KBM-7 (cell line): ENCODE measurements at regions not wholly inside any gene's neighbourhood (a gene's known extent, or its start where the extent isn't known, plus 50 kb on each side); places are given as distances from the start of the nearest gene placed in this dataset.
"Not testable (repeated sequence)": the region's sequence is repeated elsewhere in the genome, so short reads cannot be mapped to it uniquely, and the experiment has no call there.

Experiments
- DNase-seq: peaks from one replicate; pipeline ENCODE4 v3.0.0-alpha.2; 2015
- in situ Hi-C: fragments of 300-500 bp; cut with MboI; formaldehyde crosslinking; loops from 2 replicates; pipeline ENCODE4 v1.14.3; 2020; ENCODE audit warnings: low sequenced_read_pairs, low pct_unique_long_range_greater_than_20kb, mixed read lengths

DNA sequence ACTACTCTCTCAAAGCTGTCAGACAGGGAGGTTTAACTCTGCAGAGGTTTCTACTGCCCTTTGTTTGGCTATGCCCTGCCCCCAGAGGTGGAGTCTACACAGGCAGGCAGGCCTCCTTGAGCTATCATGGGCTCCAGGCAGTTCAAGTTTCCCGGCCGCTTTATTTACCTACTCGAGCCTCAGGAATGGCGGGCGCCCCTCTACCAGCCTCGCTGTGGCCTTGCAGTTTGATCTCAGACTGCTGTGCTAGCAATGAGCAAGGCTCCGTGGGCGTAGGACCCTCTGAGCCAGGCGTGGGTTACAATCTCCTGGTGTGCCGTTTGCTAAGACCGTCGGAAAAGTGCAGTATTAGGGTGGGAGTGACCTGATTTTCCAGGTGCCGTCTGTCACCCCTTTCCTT is 124.3 kb downstream of the PTCHD1 start:
- in situ Hi-C loops, DNase-seq: not testable (repeated sequence)

DNA sequence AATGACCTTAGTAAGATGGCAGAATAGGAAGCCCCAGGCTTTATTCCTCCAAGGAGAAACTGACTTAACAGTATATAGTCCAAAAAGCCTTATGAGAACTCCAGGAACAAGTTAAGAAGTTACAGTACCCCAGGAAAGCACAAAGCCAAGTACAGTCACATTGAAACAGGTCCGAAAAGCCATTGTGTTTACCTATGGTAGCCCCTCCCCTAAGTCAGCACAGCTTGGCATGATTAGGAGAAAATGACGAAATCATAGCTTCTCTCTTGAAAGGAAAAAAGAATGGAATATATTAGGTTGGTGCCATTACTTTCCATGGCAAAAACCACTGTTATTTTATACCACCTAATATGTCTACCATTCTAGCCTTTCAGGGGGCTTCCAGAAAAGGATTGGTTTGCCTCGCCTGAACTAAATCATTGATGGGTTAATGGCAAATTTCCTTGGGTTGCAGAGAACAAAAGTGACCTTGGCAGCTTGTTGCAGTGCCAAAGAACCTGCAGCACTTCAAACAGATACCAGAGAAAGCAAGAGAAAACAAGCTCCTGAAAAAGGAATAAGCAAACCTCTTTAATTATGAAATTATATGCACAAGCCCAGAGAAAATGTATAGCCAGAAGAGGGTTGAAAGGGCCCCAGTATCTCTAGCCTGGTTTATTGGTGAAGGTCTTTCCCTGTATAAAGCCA is 130.6 kb downstream of the PTCHD1 start:
- no peak for DNase-seq
- in situ Hi-C loops: no loop called here

DNA sequence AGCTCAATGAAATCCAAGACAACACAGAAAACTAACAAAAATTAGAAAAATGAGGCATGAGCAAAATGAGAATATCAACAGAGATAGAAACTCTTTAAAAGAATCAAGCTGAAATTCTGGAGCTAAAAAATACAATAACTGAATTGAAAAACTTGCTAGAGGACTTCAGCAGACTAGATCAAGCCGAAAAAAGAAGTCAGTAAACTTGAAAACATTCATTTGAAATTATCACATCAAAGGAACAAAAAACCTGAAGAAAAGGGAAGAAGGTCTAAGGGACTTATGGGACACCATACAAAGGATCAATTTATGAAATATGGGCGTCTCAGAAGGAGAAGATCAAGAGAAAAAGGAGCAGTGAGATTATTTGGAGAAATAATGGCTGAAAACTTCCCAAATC is 131.3 kb downstream of the PTCHD1 start:
- in situ Hi-C loops: no loop called here
- DNase-seq: no peak

DNA sequence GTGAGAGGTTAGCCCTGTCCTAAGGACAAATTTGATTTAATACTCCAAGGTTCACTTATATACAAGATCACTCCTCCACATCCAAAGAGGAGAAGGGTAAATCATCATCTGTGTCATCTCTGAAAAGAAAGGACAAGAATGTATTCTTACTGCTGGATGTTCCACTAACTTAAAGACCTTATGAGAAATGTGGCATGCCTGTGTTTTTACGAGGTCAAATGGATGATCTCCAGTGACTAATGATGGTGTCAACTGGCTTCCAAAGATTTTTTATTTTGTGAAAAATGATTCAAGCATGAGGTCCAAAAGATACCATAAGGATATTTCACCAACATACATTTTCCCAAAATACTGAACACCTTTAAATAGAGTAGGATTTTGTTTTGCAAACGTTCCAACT is 143.4 kb downstream of the PTCHD1 start:
- no peak for DNase-seq
- in situ Hi-C loops: no loop called here

DNA sequence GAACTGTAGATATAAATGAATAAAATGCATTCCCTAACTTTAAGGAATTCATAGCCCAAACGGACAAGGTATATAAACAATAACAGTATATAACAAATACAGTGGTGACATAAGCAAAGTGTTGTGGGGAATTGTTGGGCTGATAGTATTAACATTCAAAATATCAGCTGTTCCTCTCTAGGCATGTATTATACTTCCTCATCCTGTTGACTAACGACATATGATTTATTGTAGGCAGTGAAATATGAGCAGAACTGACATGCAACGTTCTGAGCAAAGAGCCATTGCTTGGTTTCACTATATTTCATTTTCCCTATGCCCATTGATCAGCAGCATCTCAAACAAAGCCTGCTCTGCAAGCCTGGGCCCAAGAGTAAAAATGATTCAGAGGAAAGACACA is 143.9 kb downstream of the PTCHD1 start:
- in situ Hi-C loops: no loop called here
- no peak for DNase-seq

DNA sequence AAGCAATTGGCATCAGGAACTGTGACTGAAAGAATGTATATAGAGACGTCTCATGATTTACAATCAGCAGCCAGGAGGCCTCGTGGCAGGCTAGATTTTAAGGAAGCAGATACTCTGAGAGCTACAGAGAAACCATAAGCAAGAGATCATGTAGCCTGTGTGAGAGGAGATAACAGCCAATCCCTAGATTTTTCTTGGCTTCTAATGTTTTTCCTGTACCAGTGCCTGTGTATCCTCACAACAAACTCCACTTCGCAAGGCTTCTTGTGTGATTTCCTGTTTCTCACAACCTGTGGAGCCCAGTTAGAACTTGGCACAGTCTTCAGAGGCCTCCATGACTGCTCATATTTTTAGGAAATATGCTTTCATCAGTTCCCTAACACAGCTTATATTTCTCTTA is 147.9 kb downstream of the PTCHD1 start:
- in situ Hi-C loops: no loop called here

DNA sequence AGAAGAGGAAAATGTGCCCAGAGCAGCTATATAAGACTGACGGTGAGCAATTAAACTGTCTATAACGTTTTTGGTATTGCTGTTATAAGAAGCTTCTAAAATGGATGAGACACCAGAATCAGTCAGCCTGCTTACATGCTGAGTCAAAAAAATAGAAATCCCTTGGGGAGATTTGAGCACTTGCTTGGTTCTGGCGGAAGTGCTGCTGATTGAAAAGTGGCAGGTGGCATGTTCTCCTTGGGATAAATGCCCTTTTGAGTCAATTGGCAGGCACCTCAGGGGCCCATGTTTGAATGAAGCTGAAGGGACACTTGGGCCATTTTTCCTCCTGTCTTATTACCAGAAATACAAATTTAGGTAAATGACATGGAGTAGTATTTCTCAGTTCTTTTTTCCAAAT is 148.7 kb downstream of the PTCHD1 start:
- DNase-seq: no peak
- in situ Hi-C loops: no loop called here

More for the DNA sequence above, 147.9 kb downstream of the PTCHD1 start:
- DNase-seq: no peak

DNA sequence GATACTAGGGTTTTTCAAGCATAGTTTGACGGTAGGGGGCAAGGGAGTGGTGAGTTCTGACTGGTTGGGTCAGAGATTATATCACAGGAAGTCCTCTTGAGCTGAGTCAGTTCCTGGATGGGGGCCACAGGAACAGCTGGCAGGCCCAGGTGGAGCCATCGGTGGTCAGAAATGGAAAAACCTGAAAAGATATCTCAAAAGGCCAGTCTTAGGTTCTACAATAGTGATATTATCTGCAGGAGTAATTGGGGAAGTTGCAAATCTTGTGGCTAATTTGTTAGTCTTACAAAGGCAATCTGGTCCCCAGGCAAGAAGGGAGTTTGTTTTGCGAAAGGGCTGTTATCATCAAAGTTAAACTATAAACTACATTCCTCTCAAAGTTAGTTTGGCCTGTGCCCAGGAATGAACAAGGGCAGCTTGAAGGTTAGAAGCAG is 159.3 kb downstream of the PTCHD1 start:
- DNase-seq: peak; percentile 59
- in situ Hi-C loops: no loop called here

DNA sequence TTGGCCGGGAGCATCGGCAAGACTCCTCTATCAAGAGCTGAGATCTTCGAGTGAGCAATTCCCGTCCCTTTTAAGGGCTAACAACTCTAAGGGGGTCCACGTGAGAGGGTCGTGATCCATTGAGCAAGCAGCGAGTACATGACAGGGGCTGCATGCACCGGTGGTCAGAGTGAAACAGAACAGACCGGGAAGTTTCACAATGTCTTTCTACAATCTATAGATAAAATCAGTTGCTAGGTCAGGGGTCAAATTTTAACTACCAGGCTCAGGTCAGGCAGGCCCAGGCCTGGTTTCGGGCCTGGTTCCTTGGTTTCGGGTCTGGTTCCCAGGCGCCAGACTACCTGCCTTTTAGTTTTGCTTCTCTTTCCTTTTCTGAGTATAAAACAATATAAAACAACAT is 160.1 kb downstream of the PTCHD1 start:
- in situ Hi-C loops: no loop called here
- DNase-seq: no peak

DNA sequence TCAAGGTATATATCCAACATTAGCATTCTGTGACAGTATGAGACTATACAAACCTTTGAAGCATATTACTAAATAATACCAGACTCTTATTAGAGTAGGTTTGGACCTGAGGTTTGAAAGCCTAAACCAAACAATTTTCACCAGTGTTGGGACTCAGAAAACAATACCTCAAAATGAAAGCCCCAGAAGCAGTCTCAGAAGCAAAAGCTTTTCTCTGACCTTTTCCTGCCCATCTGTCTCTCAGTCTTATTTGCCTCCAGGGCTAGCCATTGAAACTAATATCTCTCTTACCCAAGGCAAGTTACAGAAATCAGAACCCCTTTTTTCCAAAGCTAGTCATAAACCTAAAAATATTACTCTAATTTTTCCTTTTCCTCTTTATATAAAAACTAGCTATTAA is 163.3 kb downstream of the PTCHD1 start:
- in situ Hi-C loops: no loop called here
- no peak for DNase-seq

DNA sequence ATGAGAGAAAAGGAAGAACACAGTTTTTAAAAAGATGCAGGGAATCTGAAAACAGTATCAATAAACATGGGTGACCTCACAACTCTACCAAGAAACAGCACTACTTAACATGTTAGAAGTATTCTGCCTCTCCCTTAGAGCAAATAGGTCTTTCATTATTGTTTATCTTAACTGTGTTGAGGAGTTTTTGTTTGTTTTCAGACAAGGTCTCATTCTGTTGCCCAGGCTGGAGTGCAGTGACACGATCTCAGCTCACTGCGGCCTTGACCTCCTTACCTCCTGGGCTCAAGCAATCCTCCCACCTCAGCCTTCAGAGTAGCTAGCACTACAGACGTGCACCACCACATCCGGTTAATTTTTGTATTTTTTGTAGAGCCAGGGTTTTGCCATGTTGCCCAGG is 165.3 kb upstream of the PRDX4 start:
- in situ Hi-C loops: no loop called here
- no peak for DNase-seq

DNA sequence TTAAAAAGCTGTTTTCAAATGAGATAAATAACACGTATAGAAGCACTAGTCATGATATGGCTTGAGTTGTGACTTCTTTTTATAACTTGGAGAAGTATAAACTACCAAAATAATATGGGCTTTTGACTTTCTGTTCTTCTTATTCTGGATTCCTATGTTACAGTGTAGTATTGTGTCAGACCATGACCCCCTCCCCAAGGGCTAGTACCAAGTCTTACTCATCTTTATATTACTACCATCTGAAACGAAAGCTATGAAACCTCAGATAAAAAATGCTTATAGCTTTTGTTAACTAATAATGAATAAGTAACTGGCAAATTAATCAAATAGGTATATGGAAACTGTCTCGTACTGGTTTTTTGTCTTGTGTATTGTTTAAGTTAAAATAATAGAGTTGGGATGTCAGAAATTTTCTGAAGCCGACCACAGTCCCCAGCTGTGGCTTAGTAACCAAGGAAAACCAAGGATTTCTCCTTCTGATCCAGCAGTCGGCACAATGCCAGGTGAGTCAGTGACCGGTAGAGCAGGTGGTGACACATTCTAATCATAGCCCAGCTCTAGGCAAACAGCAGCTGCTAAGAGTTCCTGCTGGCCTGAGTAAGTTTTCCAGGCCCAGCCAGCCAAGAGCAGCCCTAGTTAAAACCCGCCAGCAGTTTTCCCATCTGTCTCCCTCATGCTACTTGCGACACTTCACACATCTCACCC is 163.3 kb upstream of the PRDX4 start:
- in situ Hi-C loops: no loop called here
- no peak for DNase-seq

DNA sequence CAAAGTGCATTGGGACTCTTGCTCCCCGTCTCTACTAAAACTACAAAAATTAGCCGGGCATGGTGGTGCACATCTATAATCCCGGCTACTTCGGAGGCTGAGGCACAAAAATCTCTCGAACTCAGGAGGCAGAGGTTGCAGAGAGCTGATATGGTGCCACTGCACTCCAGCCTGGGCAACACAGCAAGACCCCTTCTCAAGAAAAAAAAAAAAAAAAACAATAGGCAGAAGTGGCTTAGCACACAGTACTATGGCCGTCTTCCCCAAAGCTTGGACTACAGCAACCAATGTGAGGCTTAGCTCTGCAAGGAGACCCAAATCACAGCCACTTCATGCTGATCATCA is 162.8 kb upstream of the PRDX4 start:
- no peak for DNase-seq
- in situ Hi-C loops: no loop called here

DNA sequence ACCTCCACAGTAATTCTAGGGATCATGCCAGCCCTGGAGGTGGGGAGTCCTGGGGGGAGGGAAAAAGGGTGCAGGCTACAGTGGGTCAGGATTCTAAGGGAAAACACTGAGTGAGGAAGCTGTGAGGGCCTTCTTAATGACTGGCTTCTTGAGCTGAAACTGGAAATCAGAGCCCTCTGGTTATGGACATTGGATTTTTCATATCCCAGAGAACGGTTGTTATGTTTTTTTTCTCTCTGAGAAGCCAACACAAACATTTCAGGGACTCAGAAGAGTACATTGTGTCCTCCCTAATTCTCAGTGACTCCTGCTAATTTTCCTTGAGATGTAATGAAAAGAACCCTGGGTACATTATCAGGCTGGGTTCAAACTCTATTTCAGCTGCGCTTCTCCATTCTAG is 162.4 kb upstream of the PRDX4 start:
- in situ Hi-C loops: no loop called here

DNA sequence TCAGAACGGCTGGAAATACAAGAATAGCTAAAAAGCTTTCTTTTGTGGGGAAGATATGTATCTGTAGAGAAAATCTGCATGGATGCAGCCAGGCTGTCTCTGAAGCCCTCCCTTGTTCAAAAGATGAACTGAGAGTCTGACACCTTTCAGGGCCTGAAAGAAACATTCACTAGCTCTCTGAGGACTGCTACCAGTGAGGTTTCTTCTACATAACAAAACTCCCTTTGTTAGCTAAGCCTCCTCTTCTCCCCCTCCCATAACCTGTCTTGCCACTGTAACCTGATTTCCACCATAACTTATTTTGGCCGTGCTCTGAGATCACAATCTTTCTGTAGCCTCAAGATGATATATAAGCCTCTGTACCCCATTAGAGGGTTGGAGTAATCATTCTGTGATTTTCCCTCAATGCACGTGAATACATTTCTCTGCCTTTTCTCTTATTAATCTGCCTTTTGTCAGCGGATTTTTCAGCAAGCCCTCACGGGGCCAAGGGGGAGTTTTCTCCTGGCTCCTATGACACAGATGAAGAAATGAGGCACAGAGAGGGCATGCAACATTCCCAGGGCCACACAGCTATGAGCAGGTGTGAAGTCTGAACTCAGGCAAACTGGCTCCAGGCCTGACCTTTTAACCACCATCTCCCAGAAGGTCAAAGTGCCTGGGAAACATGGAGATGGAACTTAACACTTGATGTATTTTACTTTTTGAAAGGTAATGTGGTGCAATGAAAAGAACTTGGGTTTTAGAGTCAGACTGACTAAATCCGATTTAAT is 161.6 kb upstream of the PRDX4 start:
- DNase-seq: no peak

More for the DNA sequence above, 162.4 kb upstream of the PRDX4 start:
- no peak for DNase-seq

DNA sequence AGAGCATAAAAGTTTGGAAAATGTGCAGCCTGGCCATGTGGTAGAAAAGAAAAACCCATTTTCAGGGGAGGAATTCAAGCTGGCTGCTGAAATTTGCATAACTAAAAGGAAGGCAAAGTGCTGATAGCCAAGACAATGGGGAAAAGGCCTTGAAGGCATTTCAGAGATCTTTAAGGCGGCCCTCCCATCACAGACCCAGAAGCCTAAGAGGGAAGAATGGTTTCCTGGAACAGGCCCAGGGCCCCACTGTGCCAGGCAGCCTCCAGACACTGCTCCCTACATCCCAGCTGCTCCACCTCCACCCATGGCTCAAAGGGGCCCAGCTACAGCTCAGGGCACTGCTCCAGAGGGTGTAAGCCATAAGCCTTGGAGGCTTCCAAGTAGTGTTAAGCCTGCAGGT is 158.0 kb upstream of the PRDX4 start:
- no peak for DNase-seq
- in situ Hi-C loops: no loop called here

More for the DNA sequence above, 161.6 kb upstream of the PRDX4 start:
- in situ Hi-C loops: no loop called here

DNA sequence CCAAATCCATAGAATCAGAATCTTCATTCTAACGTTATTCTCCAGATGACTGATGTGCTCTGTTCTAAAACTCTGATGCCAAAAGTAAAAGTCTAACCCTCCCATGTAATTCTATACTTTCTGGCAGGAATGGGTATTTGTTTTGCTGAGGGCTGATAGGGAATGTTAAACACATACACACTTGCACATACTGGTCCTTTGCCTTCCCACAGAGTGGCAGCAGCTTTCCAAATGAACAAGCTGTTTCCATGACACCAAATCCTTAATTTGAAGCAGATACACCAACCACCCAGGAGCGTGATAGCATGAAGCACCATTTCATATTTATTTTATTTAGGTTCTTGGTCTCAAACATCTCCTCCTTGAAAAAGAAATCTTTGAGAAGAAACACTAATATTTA is 155.5 kb upstream of the PRDX4 start:
- no peak for DNase-seq
- in situ Hi-C loops: no loop called here

DNA sequence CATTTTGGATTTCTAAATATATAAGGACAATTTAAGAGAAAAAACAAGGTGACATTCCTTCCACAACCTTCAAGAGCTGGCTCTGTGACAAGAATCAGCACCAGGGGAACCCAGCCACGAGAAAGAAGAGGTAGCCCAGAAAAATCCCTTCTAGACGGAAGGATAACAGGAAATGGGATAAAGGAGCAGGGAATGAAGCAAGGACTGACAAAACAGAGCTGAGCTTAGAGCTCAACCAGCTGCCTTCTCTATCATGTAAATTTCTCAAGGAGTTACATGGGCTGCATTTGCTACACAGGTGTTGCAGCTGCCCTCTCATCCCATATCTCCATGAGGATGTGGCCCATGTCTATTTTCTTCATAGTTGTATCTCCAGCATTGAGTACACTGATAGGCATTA is 154.2 kb upstream of the PRDX4 start:
- in situ Hi-C loops: no loop called here
- DNase-seq: no peak

DNA sequence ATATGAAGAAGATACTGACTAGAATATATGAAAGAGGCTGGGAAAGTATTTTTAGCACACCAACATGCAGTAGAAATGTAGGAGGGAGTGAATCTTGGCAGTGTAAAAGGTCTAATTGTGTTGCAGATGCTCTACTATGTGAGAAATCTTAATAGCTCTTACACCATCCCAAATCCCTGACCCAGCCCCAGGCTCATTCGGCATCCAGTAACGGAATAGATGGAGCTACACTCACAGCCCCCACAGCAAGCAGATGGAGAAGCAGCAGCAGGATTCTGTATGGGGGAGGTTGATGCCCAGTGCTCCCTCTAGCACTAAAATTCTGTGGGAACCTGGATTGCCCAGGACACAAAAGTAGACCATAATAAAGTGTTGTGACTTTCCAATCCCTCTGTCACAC is 153.2 kb upstream of the PRDX4 start:
- DNase-seq: no peak
- in situ Hi-C loops: no loop called here

DNA sequence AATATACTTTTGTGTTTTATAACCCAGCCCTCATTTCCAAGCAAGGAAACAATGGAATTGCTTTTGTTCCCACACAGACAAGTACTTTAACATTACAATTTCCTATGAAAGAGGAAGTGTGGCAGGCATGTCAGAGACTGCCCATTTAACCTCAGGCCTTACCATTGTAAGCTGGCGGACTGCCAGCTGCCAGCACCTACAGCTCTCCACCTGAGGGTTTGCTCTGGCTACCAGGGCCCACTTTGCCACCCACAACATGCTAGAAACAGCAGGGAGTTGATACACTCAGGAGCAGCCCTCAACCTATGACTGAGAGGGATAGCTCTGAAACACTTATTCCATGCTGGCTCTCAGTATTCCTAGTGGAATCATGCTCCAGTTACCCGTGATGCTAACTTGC is 152.3 kb upstream of the PRDX4 start:
- DNase-seq: peak; percentile 8

More for the DNA sequence above, 152.3 kb upstream of the PRDX4 start:
- in situ Hi-C loops: no loop called here
